ENCODE measurements at regions not wholly inside any gene's neighbourhood (a gene's known extent, or its start where the extent isn't known, plus 50 kb on each side); places are given as distances from the start of the nearest gene placed in this dataset.

DNA sequence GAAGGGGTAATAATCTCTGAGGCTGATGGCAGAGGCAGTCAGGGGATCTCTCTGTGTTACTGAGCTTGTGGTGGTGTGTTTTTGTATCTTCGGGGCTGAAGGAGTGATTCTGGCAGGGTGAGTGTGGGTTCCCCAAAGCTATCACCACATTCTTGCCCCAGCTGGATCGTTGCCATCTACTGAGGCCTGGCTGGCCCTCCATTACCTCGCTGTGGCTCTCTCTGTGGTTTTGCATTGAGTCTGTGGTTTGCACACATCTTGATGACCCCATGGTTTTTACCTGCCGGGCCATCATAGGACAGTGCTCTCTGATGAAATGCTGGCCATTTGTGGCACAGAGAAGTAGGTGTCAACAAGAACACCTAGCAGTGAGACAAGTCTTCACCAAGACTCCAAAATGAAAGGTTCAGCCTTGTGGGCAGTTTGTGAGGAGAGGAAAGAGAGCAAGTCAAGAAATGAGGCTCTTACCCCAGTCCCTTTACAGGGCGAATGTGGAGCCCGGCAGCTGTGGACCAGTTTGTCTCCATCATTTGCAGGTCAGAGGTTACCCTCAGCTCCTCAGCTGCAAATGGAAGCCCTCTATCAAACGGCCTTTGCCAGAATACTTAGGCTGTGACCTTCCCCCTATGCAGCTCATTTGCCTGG lies 69.0 kb upstream of the NPAS1 start:
- TF ChIP-seq, protein P1, sequence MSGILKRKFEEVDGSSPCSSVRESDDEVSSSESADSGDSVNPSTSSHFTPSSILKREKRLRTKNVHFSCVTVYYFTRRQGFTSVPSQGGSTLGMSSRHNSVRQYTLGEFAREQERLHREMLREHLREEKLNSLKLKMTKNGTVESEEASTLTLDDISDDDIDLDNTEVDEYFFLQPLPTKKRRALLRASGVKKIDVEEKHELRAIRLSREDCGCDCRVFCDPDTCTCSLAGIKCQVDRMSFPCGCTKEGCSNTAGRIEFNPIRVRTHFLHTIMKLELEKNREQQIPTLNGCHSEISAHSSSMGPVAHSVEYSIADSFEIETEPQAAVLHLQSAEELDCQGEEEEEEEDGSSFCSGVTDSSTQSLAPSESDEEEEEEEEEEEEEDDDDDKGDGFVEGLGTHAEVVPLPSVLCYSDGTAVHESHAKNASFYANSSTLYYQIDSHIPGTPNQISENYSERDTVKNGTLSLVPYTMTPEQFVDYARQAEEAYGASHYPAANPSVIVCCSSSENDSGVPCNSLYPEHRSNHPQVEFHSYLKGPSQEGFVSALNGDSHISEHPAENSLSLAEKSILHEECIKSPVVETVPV (CRISPR knock-in tag; IDR thresholded peaks at IDR 0.05) = no peak
- TF ChIP-seq, protein P2, sequence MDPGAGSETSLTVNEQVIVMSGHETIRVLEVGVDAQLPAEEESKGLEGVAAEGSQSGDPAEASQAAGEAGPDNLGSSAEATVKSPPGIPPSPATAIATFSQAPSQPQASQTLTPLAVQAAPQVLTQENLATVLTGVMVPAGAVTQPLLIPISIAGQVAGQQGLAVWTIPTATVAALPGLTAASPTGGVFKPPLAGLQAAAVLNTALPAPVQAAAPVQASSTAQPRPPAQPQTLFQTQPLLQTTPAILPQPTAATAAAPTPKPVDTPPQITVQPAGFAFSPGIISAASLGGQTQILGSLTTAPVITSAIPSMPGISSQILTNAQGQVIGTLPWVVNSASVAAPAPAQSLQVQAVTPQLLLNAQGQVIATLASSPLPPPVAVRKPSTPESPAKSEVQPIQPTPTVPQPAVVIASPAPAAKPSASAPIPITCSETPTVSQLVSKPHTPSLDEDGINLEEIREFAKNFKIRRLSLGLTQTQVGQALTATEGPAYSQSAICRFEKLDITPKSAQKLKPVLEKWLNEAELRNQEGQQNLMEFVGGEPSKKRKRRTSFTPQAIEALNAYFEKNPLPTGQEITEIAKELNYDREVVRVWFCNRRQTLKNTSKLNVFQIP (CRISPR knock-in tag; IDR thresholded peaks at IDR 0.05; ENCODE audit: borderline replicate concordance, low read depth) = no peak
- TF ChIP-seq, protein P3, sequence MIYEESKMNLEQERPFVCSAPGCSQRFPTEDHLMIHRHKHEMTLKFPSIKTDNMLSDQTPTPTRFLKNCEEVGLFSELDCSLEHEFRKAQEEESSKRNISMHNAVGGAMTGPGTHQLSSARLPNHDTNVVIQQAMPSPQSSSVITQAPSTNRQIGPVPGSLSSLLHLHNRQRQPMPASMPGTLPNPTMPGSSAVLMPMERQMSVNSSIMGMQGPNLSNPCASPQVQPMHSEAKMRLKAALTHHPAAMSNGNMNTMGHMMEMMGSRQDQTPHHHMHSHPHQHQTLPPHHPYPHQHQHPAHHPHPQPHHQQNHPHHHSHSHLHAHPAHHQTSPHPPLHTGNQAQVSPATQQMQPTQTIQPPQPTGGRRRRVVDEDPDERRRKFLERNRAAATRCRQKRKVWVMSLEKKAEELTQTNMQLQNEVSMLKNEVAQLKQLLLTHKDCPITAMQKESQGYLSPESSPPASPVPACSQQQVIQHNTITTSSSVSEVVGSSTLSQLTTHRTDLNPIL (CRISPR knock-in tag; IDR thresholded peaks at IDR 0.05; ENCODE audit: low read depth) = no peak
- TF ChIP-seq, protein P4, sequence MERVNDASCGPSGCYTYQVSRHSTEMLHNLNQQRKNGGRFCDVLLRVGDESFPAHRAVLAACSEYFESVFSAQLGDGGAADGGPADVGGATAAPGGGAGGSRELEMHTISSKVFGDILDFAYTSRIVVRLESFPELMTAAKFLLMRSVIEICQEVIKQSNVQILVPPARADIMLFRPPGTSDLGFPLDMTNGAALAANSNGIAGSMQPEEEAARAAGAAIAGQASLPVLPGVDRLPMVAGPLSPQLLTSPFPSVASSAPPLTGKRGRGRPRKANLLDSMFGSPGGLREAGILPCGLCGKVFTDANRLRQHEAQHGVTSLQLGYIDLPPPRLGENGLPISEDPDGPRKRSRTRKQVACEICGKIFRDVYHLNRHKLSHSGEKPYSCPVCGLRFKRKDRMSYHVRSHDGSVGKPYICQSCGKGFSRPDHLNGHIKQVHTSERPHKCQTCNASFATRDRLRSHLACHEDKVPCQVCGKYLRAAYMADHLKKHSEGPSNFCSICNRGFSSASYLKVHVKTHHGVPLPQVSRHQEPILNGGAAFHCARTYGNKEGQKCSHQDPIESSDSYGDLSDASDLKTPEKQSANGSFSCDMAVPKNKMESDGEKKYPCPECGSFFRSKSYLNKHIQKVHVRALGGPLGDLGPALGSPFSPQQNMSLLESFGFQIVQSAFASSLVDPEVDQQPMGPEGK (CRISPR knock-in tag; IDR thresholded peaks at IDR 0.05; ENCODE audit: borderline replicate concordance) = no peak
- TF ChIP-seq ZFP3 (CRISPR knock-in tag; IDR thresholded peaks at IDR 0.05) (no peak), RARB (CRISPR knock-in tag; IDR thresholded peaks at IDR 0.05) (no peak), ZNF8 (CRISPR knock-in tag; IDR thresholded peaks at IDR 0.05) (no peak), GLIS3 (CRISPR knock-in tag; IDR thresholded peaks at IDR 0.05) (no peak), ARNTL (CRISPR knock-in tag; IDR thresholded peaks at IDR 0.05; ENCODE audit: borderline replicate concordance, low read depth) (no peak), ZNF70 (CRISPR knock-in tag; IDR thresholded peaks at IDR 0.05) (no peak), ESRRG (CRISPR knock-in tag; IDR thresholded peaks at IDR 0.05) (no peak), TOX (CRISPR knock-in tag; IDR thresholded peaks at IDR 0.05; ENCODE audit: borderline replicate concordance) (no peak), ZC3H10 (CRISPR knock-in tag; IDR thresholded peaks at IDR 0.05) (no peak)
